ENCODE measurements at regions not wholly inside any gene's neighbourhood (a gene's known extent, or its start where the extent isn't known, plus 50 kb on each side); places are given as distances from the start of the nearest gene placed in this dataset.

- Histone ChIP-seq H3K27me3 (ENCODE audit: control insufficient read depth, insufficient read depth, low read length) (no peaks in the 10 kb centered on the region), H3K36me3 (ENCODE audit: control insufficient read depth, insufficient read depth, low read length) (no peaks in the 10 kb centered on the region), H3K9me3 (ENCODE audit: control insufficient read depth, insufficient read depth, low read length) (no peaks in the 10 kb centered on the region), H3K27ac (ENCODE audit: low read length) (no peak overlapping the region), H3K4me3 (ENCODE audit: low read length) (no peak overlapping the region), H3K4me1 (ENCODE audit: control insufficient read depth, insufficient read depth, low read length) (peaks cover 6% of the 10 kb centered on the region; the same call in 1 of the 2 replicates)
- no CpG with 5 or more reads among the region's 1 CpG for WGBS (ENCODE audit: insufficient coverage, insufficient read length)
- no peak for DNase-seq (ENCODE audit: low read depth, low spot score)
These were observed 724.6 kb upstream of the CELF2 start for GRCh38 chr10:10293041-10293440.

- DNase-seq (ENCODE audit: low read depth, low spot score): peak; percentile 18
- H3K9me3 ChIP-seq (ENCODE audit: control insufficient read depth, insufficient read depth, low read length): no peaks in the 10 kb centered on the region
- no peak overlapping the region for H3K27ac ChIP-seq (ENCODE audit: low read length)
- no peaks in the 10 kb centered on the region for H3K36me3 ChIP-seq (ENCODE audit: control insufficient read depth, insufficient read depth, low read length)
- WGBS (ENCODE audit: insufficient coverage, insufficient read length): no CpG with 5 or more reads among the region's 7 CpGs
- H3K4me3 ChIP-seq (ENCODE audit: low read length): no peak overlapping the region
- peaks cover 6% of the 10 kb centered on the region; the same call in 1 of the 2 replicates for H3K4me1 ChIP-seq (ENCODE audit: control insufficient read depth, insufficient read depth, low read length)
- no peaks in the 10 kb centered on the region for H3K27me3 ChIP-seq (ENCODE audit: control insufficient read depth, insufficient read depth, low read length)
These were observed 724.2 kb upstream of the CELF2 start for GRCh38 chr10:10293481-10293951.

- WGBS (ENCODE audit: insufficient coverage, insufficient read length): 100% methylated on average over 2 of the region's 9 CpGs
- no peak for DNase-seq (ENCODE audit: low read depth, low spot score)
- no peak overlapping the region for H3K4me3 ChIP-seq (ENCODE audit: low read length)
- H3K27ac ChIP-seq (ENCODE audit: low read length): no peak overlapping the region
- H3K4me1 ChIP-seq (ENCODE audit: control insufficient read depth, insufficient read depth, low read length): peaks cover 6% of the 10 kb centered on the region; the same call in 1 of the 2 replicates
- H3K9me3 ChIP-seq (ENCODE audit: control insufficient read depth, insufficient read depth, low read length): no peaks in the 10 kb centered on the region
- no peaks in the 10 kb centered on the region for H3K36me3 ChIP-seq (ENCODE audit: control insufficient read depth, insufficient read depth, low read length)
- H3K27me3 ChIP-seq (ENCODE audit: control insufficient read depth, insufficient read depth, low read length): no peaks in the 10 kb centered on the region
These were observed 723.3 kb upstream of the CELF2 start for GRCh38 chr10:10294184-10294880.

GRCh38 chr10:10294881-10295529 is 722.7 kb upstream of the CELF2 start:
- no peak for DNase-seq (ENCODE audit: low read depth, low spot score)
- WGBS (ENCODE audit: insufficient coverage, insufficient read length): no CpG with 5 or more reads among the region's 29 CpGs
- H3K4me3 ChIP-seq (ENCODE audit: low read length): no peak overlapping the region
- no peak overlapping the region for H3K27ac ChIP-seq (ENCODE audit: low read length)
- H3K27me3 ChIP-seq (ENCODE audit: control insufficient read depth, insufficient read depth, low read length): no peaks in the 10 kb centered on the region
- H3K4me1 ChIP-seq (ENCODE audit: control insufficient read depth, insufficient read depth, low read length): peaks cover 6% of the 10 kb centered on the region; the same call in 1 of the 2 replicates
- H3K36me3 ChIP-seq (ENCODE audit: control insufficient read depth, insufficient read depth, low read length): no peaks in the 10 kb centered on the region
- no peaks in the 10 kb centered on the region for H3K9me3 ChIP-seq (ENCODE audit: control insufficient read depth, insufficient read depth, low read length)

GRCh38 chr10:10295537-10295936 is 722.1 kb upstream of the CELF2 start:
- WGBS (ENCODE audit: insufficient coverage, insufficient read length): no CpG with 5 or more reads among the region's 10 CpGs
- Histone ChIP-seq H3K36me3 (ENCODE audit: control insufficient read depth, insufficient read depth, low read length) (no peaks in the 10 kb centered on the region), H3K4me1 (ENCODE audit: control insufficient read depth, insufficient read depth, low read length) (peaks cover 6% of the 10 kb centered on the region; the same call in 1 of the 2 replicates), H3K27me3 (ENCODE audit: control insufficient read depth, insufficient read depth, low read length) (no peaks in the 10 kb centered on the region), H3K9me3 (ENCODE audit: control insufficient read depth, insufficient read depth, low read length) (no peaks in the 10 kb centered on the region), H3K27ac (ENCODE audit: low read length) (no peak overlapping the region), H3K4me3 (ENCODE audit: low read length) (no peak overlapping the region)
- no peak for DNase-seq (ENCODE audit: low read depth, low spot score)

- Histone ChIP-seq H3K36me3 (ENCODE audit: control insufficient read depth, insufficient read depth, low read length) (no peaks in the 10 kb centered on the region), H3K9me3 (ENCODE audit: control insufficient read depth, insufficient read depth, low read length) (no peaks in the 10 kb centered on the region), H3K27me3 (ENCODE audit: control insufficient read depth, insufficient read depth, low read length) (no peaks in the 10 kb centered on the region), H3K4me1 (ENCODE audit: control insufficient read depth, insufficient read depth, low read length) (peaks cover 1% of the 10 kb centered on the region; the same call in 1 of the 2 replicates), H3K27ac (ENCODE audit: low read length) (no peak overlapping the region), H3K4me3 (ENCODE audit: low read length) (no peak overlapping the region)
- DNase-seq (ENCODE audit: low read depth, low spot score): no peak
- WGBS (ENCODE audit: insufficient coverage, insufficient read length): no CpG with 5 or more reads among the region's 3 CpGs
These were observed 715.0 kb upstream of the CELF2 start for GRCh38 chr10:10302689-10303088.

- no peaks in the 10 kb centered on the region for H3K27me3 ChIP-seq (ENCODE audit: control insufficient read depth, insufficient read depth, low read length)
- no peak overlapping the region for H3K4me3 ChIP-seq (ENCODE audit: low read length)
- H3K36me3 ChIP-seq (ENCODE audit: control insufficient read depth, insufficient read depth, low read length): no peaks in the 10 kb centered on the region
- DNase-seq (ENCODE audit: low read depth, low spot score): no peak
- no peaks in the 10 kb centered on the region for H3K9me3 ChIP-seq (ENCODE audit: control insufficient read depth, insufficient read depth, low read length)
- H3K4me1 ChIP-seq (ENCODE audit: control insufficient read depth, insufficient read depth, low read length): peaks cover 1% of the 10 kb centered on the region; the same call in 1 of the 2 replicates
- H3K27ac ChIP-seq (ENCODE audit: low read length): no peak overlapping the region
- no CpG with 5 or more reads among the region's 5 CpGs for WGBS (ENCODE audit: insufficient coverage, insufficient read length)
These were observed 710.6 kb upstream of the CELF2 start for GRCh38 chr10:10307036-10307435.

- Histone ChIP-seq H3K4me1 (ENCODE audit: control insufficient read depth, insufficient read depth, low read length) (peaks cover 1% of the 10 kb centered on the region; the same call in 1 of the 2 replicates), H3K9me3 (ENCODE audit: control insufficient read depth, insufficient read depth, low read length) (no peaks in the 10 kb centered on the region), H3K27me3 (ENCODE audit: control insufficient read depth, insufficient read depth, low read length) (no peaks in the 10 kb centered on the region), H3K4me3 (ENCODE audit: low read length) (no peak overlapping the region), H3K27ac (ENCODE audit: low read length) (no peak overlapping the region), H3K36me3 (ENCODE audit: control insufficient read depth, insufficient read depth, low read length) (no peaks in the 10 kb centered on the region)
- WGBS (ENCODE audit: insufficient coverage, insufficient read length): no CpG with 5 or more reads among the region's 3 CpGs
- no peak for DNase-seq (ENCODE audit: low read depth, low spot score)
These were observed 710.1 kb upstream of the CELF2 start for GRCh38 chr10:10307551-10307950.

- H3K4me3 ChIP-seq (ENCODE audit: low read length): no peak overlapping the region
- no peak for DNase-seq (ENCODE audit: low read depth, low spot score)
- no peak overlapping the region for H3K27ac ChIP-seq (ENCODE audit: low read length)
- no peaks in the 10 kb centered on the region for H3K9me3 ChIP-seq (ENCODE audit: control insufficient read depth, insufficient read depth, low read length)
- H3K4me1 ChIP-seq (ENCODE audit: control insufficient read depth, insufficient read depth, low read length): no peaks in the 10 kb centered on the region
- no peaks in the 10 kb centered on the region for H3K27me3 ChIP-seq (ENCODE audit: control insufficient read depth, insufficient read depth, low read length)
- no peaks in the 10 kb centered on the region for H3K36me3 ChIP-seq (ENCODE audit: control insufficient read depth, insufficient read depth, low read length)
- WGBS (ENCODE audit: insufficient coverage, insufficient read length): no CpG with 5 or more reads among the region's 1 CpG
These were observed 707.2 kb upstream of the CELF2 start for GRCh38 chr10:10310498-10310897.

- no peaks in the 10 kb centered on the region for H3K9me3 ChIP-seq (ENCODE audit: control insufficient read depth, insufficient read depth, low read length)
- no peak for DNase-seq (ENCODE audit: low read depth, low spot score)
- no peak overlapping the region for H3K27ac ChIP-seq (ENCODE audit: low read length)
- no peaks in the 10 kb centered on the region for H3K36me3 ChIP-seq (ENCODE audit: control insufficient read depth, insufficient read depth, low read length)
- H3K4me3 ChIP-seq (ENCODE audit: low read length): no peak overlapping the region
- H3K4me1 ChIP-seq (ENCODE audit: control insufficient read depth, insufficient read depth, low read length): no peaks in the 10 kb centered on the region
- no peaks in the 10 kb centered on the region for H3K27me3 ChIP-seq (ENCODE audit: control insufficient read depth, insufficient read depth, low read length)
- WGBS (ENCODE audit: insufficient coverage, insufficient read length): no CpG with 5 or more reads among the region's 2 CpGs
These were observed 705.7 kb upstream of the CELF2 start for GRCh38 chr10:10311966-10312365.

All from iPS DF 6.9 (cell line).